HCT116 (cell line): ENCODE measurements at regions not wholly inside any gene's neighbourhood (a gene's known extent, or its start where the extent isn't known, plus 50 kb on each side); places are given as distances from the start of the nearest gene placed in this dataset.
"Not testable (repeated sequence)": the region's sequence is repeated elsewhere in the genome, so short reads cannot be mapped to it uniquely, and the experiment has no call there.

Source experiments
- EGR1 ChIP-seq: IDR thresholded peaks from 2 replicates; pipeline ENCODE4 v1.6.1; 2012; ENCODE audit warnings: low read depth
- EZH2phosphoT487 ChIP-seq: fragments of 200-600 bp; IDR thresholded peaks from 2 replicates; pipeline ENCODE4 v1.6.1; 2018; ENCODE audit warnings: antibody characterized with exemption, borderline replicate concordance
- FOSL1 ChIP-seq: IDR thresholded peaks from 2 replicates; pipeline ENCODE4 v1.6.1; 2012; ENCODE audit warnings: low read depth
- POLR2AphosphoS5 ChIP-seq: IDR thresholded peaks from 2 replicates; pipeline ENCODE4 v1.6.1; 2011; ENCODE audit warnings: mild to moderate bottlenecking, low read depth, low read length, moderate library complexity
- SP1 ChIP-seq: IDR thresholded peaks from 2 replicates; pipeline ENCODE4 v1.6.1; 2012; ENCODE audit warnings: low read depth
- TCF7L2 ChIP-seq: IDR thresholded peaks from 2 replicates; pipeline ENCODE4 v1.7.0; 2011; ENCODE audit warnings: borderline replicate concordance, inconsistent platforms; ENCODE audit not compliant: insufficient read depth, insufficient read length; ENCODE audit errors: extremely low read depth
- YY1 ChIP-seq: IDR thresholded peaks from 2 replicates; pipeline ENCODE4 v1.6.1; 2011; ENCODE audit warnings: low read length, low read depth, moderate library complexity, mild to moderate bottlenecking; ENCODE audit not compliant: insufficient replicate concordance; ENCODE audit errors: extremely low read depth
- ZNF274 ChIP-seq: fragments of 200-500 bp; sonication (Bioruptor generic); IDR thresholded peaks from 2 replicates; pipeline ENCODE4 v1.6.1; 2014; ENCODE audit warnings: mild to moderate bottlenecking, low read depth, low read length, inconsistent platforms
- TF ChIP-seq, protein P1 (sequence below), 3 experiments: fragments of 200-600 bp in 1 of 3; sonication (generic) in 1 of 3; IDR thresholded peaks in 2 of 3; conservative IDR thresholded peaks in 1 of 3; 2 replicates each; pipeline ENCODE4 v1.5.1; 2012 to 2017; ENCODE audit warnings: low read depth in 2 of 3, low read length in 2 of 3, antibody characterized with exemption in 1 of 3, borderline replicate concordance in 1 of 3, control low read depth in 1 of 3, mild to moderate bottlenecking in 1 of 3, mixed read lengths in 1 of 3, mixed run types in 1 of 3, moderate library complexity in 1 of 3; ENCODE audit not compliant: insufficient read depth in 1 of 3
- TF ChIP-seq, protein P2 (sequence below): IDR thresholded peaks from 2 replicates; pipeline ENCODE4 v1.6.1; 2012; ENCODE audit warnings: low read depth

DNA sequence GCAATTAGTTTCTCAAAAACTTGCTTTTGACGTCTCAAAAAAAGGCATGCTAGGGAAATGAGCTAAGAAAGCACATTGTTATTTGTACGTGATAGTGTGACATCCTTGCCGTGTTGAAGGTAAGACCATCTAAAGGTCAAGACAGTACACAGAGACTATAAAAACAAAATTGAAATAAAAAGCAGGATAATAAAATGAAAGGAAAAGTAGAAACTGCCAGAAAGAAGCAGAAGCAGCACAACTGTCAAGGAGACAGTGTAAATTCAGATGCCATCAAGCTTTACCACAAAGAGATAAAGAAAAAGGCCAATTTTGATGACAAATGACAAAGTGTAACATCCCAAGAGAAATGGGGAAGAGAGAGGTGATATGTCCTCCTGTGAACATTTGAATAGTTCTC is 76.5 kb downstream of the RGS2 start:
- TF ChIP-seq POLR2AphosphoS5, SP1, EZH2phosphoT487, ZNF274, YY1, TCF7L2, FOSL1, EGR1: not testable (repeated sequence)
- TF ChIP-seq, protein P1, sequence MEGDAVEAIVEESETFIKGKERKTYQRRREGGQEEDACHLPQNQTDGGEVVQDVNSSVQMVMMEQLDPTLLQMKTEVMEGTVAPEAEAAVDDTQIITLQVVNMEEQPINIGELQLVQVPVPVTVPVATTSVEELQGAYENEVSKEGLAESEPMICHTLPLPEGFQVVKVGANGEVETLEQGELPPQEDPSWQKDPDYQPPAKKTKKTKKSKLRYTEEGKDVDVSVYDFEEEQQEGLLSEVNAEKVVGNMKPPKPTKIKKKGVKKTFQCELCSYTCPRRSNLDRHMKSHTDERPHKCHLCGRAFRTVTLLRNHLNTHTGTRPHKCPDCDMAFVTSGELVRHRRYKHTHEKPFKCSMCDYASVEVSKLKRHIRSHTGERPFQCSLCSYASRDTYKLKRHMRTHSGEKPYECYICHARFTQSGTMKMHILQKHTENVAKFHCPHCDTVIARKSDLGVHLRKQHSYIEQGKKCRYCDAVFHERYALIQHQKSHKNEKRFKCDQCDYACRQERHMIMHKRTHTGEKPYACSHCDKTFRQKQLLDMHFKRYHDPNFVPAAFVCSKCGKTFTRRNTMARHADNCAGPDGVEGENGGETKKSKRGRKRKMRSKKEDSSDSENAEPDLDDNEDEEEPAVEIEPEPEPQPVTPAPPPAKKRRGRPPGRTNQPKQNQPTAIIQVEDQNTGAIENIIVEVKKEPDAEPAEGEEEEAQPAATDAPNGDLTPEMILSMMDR (IDR thresholded peaks at IDR 0.05 in 2 of 3, conservative IDR thresholded peaks at IDR 0.05 in 1 of 3; ENCODE audit: borderline replicate concordance in 1 of 3, insufficient read depth in 1 of 3, low read depth in 2 of 3, low read length in 2 of 3) = not testable (repeated sequence)
- TF ChIP-seq, protein P2, sequence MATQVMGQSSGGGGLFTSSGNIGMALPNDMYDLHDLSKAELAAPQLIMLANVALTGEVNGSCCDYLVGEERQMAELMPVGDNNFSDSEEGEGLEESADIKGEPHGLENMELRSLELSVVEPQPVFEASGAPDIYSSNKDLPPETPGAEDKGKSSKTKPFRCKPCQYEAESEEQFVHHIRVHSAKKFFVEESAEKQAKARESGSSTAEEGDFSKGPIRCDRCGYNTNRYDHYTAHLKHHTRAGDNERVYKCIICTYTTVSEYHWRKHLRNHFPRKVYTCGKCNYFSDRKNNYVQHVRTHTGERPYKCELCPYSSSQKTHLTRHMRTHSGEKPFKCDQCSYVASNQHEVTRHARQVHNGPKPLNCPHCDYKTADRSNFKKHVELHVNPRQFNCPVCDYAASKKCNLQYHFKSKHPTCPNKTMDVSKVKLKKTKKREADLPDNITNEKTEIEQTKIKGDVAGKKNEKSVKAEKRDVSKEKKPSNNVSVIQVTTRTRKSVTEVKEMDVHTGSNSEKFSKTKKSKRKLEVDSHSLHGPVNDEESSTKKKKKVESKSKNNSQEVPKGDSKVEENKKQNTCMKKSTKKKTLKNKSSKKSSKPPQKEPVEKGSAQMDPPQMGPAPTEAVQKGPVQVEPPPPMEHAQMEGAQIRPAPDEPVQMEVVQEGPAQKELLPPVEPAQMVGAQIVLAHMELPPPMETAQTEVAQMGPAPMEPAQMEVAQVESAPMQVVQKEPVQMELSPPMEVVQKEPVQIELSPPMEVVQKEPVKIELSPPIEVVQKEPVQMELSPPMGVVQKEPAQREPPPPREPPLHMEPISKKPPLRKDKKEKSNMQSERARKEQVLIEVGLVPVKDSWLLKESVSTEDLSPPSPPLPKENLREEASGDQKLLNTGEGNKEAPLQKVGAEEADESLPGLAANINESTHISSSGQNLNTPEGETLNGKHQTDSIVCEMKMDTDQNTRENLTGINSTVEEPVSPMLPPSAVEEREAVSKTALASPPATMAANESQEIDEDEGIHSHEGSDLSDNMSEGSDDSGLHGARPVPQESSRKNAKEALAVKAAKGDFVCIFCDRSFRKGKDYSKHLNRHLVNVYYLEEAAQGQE = not testable (repeated sequence)
